CD14-positive monocyte (primary cell): ENCODE measurements at regions not wholly inside any gene's neighbourhood (a gene's known extent, or its start where the extent isn't known, plus 50 kb on each side); places are given as distances from the start of the nearest gene placed in this dataset.
A peak's percentile ranks its signal among the peaks of the same experiment; 100 is the strongest.

Source experiments
- DNase-seq, 3 donors: peaks; one replicate each; pipeline ENCODE4 v3.0.0-alpha.2; 2011 to 2022
- H2AFZ ChIP-seq: 2 replicates; pipeline ENCODE4 v1.6.0; 2012; ENCODE audit warnings: mild to moderate bottlenecking, low read depth, low read length, inconsistent platforms; ENCODE audit not compliant: insufficient read depth, poor library complexity, severe bottlenecking
- H3K27ac ChIP-seq, 2 donors: 1 replicate in 1 of 2; 2 replicates in 1 of 2; pipeline ENCODE4 v1.5.1; 2012 to 2013; ENCODE audit warnings: low read length in 2 of 2, control low read depth in 1 of 2, inconsistent platforms in 1 of 2, low read depth in 1 of 2, mild to moderate bottlenecking in 1 of 2
- H3K27me3 ChIP-seq, 2 donors: one replicate each; pipeline versions ENCODE4 v1.6.0 to v1.6.1; 2011 to 2013; ENCODE audit warnings: low read length in 2 of 2; ENCODE audit not compliant: control insufficient read depth in 2 of 2, insufficient read depth in 2 of 2
- H3K36me3 ChIP-seq, 2 donors: replicated peaks in 1 of 2; 1 replicate in 1 of 2; 2 replicates in 1 of 2; pipeline versions ENCODE4 v1.5.1 to v1.6.1; 2012 to 2013; ENCODE audit warnings: low read length in 2 of 2, control low read depth in 1 of 2, inconsistent platforms in 1 of 2, mild to moderate bottlenecking in 1 of 2; ENCODE audit not compliant: insufficient read depth in 2 of 2, control insufficient read depth in 1 of 2
- H3K4me1 ChIP-seq, 2 donors: 1 replicate in 1 of 2; 2 replicates in 1 of 2; pipeline versions ENCODE4 v1.5.1 to v1.6.1; 2012 to 2013; ENCODE audit warnings: low read length in 2 of 2, control low read depth in 1 of 2, inconsistent platforms in 1 of 2, mild to moderate bottlenecking in 1 of 2, moderate library complexity in 1 of 2; ENCODE audit not compliant: insufficient read depth in 2 of 2, control insufficient read depth in 1 of 2
- H3K4me2 ChIP-seq: replicated peaks from 2 replicates; pipeline ENCODE3; 2012; ENCODE audit warnings: low read length, moderate library complexity, mild to moderate bottlenecking; ENCODE audit not compliant: poor library complexity, severe bottlenecking; ENCODE audit errors: extremely low read depth
- H3K4me3 ChIP-seq, 3 experiments: fragments of 200-600 bp in 1 of 3; sonication (generic) in 1 of 3; replicated peaks in 1 of 3; 1 replicate in 2 of 3; 2 replicates in 1 of 3; pipeline ENCODE4 v1.5.1; 2011 to 2013; ENCODE audit warnings: low read length in 3 of 3, mild to moderate bottlenecking in 3 of 3, control low read depth in 2 of 3, low read depth in 2 of 3, inconsistent platforms in 1 of 3, moderate library complexity in 1 of 3
- H3K79me2 ChIP-seq: 2 replicates; pipeline ENCODE4 v1.6.0; 2012; ENCODE audit warnings: mild to moderate bottlenecking, control low read depth, inconsistent platforms, low read length, moderate library complexity; ENCODE audit not compliant: insufficient read depth
- H3K9ac ChIP-seq: 2 replicates; pipeline ENCODE4 v1.6.0; 2017; ENCODE audit warnings: low read length, mild to moderate bottlenecking; ENCODE audit not compliant: insufficient read depth, poor library complexity, severe bottlenecking
- H3K9me3 ChIP-seq, 2 donors: replicated peaks in 1 of 2; 1 replicate in 1 of 2; 2 replicates in 1 of 2; pipeline versions ENCODE4 v1.5.1 to v1.6.1; 2012 to 2013; ENCODE audit warnings: low read length in 2 of 2, control low read depth in 1 of 2; ENCODE audit not compliant: control insufficient read depth in 1 of 2, insufficient read depth in 1 of 2
- H4K20me1 ChIP-seq: 2 replicates; pipeline ENCODE4 v1.6.0; 2012; ENCODE audit warnings: mild to moderate bottlenecking, low read length, control low read depth, moderate library complexity; ENCODE audit not compliant: insufficient read depth
- H3K27ac Mint-ChIP-seq, 7 donors: one replicate each; pipeline ENCODE4 v1.8.0; 2020; ENCODE audit warnings: mild to moderate bottlenecking in 7 of 7, mixed read lengths in 7 of 7, moderate library complexity in 6 of 7, inconsistent platforms in 2 of 7
- H3K27me3 Mint-ChIP-seq, 3 donors: one replicate each; pipeline ENCODE4 v1.8.0; 2021 to 2022; ENCODE audit warnings: low read depth in 3 of 3, mild to moderate bottlenecking in 3 of 3, mixed read lengths in 3 of 3, moderate library complexity in 3 of 3, inconsistent platforms in 1 of 3
- H3K36me3 Mint-ChIP-seq, 2 donors: one replicate each; pipeline ENCODE4 v1.8.0; 2020; ENCODE audit warnings: mixed read lengths in 2 of 2, inconsistent platforms in 1 of 2, mild to moderate bottlenecking in 1 of 2
- H3K4me1 Mint-ChIP-seq: one replicate; pipeline ENCODE4 v1.8.0; 2020; ENCODE audit warnings: mild to moderate bottlenecking, mixed read lengths
- H3K4me3 Mint-ChIP-seq, 2 donors: one replicate each; pipeline ENCODE4 v1.8.0; 2020; ENCODE audit warnings: mild to moderate bottlenecking in 2 of 2, mixed read lengths in 2 of 2, moderate library complexity in 1 of 2
- H3K9me3 Mint-ChIP-seq, 7 donors: one replicate each; pipeline ENCODE4 v1.8.0; 2020 to 2022; ENCODE audit warnings: mixed read lengths in 7 of 7, mild to moderate bottlenecking in 6 of 7, moderate library complexity in 6 of 7, inconsistent platforms in 2 of 7
- WGBS: methylation state at CpG from one replicate; pipeline ENCODE4 v1.1.5; 2013; ENCODE audit warnings: missing lambda C conversion rate; ENCODE audit not compliant: insufficient coverage; 5-methylcytosine and 5-hydroxymethylcytosine counted together
- intact Hi-C, 2 donors: fragments of 100-400 bp; cut with micrococcal nuclease; formaldehyde crosslinking; loops; one replicate each; pipeline versions ENCODE4 v1.15.0 to v1.15.1; 2023
- TF ChIP-seq, protein P1 (sequence below): fragments of 200-600 bp; IDR thresholded peaks from one replicate; pipeline ENCODE4 v1.8.0; 2022; ENCODE audit warnings: antibody characterized with exemption, mild to moderate bottlenecking

DNA sequence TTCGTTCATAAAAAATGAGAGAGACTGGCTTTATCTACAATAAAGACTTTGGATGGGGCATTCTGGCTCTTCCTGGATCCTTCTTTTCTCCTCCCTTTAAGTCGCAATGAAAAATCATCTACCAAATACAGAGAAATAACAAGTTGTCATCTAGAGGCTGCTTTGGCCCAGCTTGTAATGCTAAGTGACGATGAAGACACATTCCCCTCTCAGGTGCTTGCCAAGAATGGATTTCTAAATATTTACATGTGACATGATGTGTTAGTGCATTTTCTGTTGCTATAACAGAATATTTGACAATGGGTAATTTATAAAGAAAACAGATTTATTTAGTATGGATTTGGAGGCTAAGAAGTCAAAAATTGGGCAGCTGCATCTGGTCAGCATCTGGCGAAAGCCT lies 308.6 kb upstream of the NPVF start:
- Mint-ChIP-seq H3K27ac (no peak overlapping the region), H3K9me3 (peaks cover 0 to 3% (median 0%) of the 10 kb centered on the region in 7 donors)

DNA sequence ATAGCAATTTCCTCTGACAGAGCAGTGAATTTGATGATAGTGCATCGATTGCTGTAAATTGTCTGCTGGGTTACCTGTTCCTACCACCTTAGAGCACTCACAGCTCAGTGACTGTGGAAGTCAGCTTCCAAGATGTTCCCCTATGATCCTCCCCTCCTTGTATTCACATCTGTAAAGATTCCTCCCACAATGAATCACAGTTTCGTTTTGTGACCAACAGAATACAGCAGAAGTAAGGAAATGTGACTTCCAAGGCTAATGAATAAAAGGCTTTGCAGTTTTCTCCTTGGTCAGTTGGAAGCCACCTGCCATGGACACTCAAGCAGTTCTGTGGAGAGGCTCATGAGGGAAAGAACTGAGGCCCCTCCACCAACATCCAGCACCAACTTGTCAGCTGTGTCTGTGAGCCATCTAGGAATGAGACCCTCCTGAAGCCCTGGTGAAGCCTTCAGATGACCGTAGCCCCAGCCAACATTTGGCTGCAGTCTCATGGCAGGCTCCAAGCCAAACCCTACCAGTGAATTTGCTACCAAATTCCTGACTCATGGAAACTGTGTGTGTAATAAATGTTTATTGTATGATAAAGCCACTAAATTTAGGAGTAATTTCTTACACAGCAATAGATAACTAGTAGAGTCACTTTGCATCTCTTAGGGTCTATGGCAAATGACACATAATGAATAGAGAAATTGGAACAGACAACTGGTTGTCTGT lies 309.5 kb upstream of the NPVF start:
- H3K4me3 ChIP-seq = no peak overlapping the region
- no peaks in the 10 kb centered on the region for H3K4me1 ChIP-seq
- H4K20me1 ChIP-seq = no peaks in the 10 kb centered on the region
- H3K79me2 ChIP-seq = no peaks in the 10 kb centered on the region
- peak overlapping the region in 1 of 7 donors; percentile 65 for H3K27ac Mint-ChIP-seq
- H3K4me3 Mint-ChIP-seq = no peak overlapping the region
- no peak overlapping the region for H2AFZ ChIP-seq
- H3K36me3 ChIP-seq = no peaks in the 10 kb centered on the region
- no peak overlapping the region for H3K9ac ChIP-seq
- H3K9me3 Mint-ChIP-seq = peaks cover 0 to 3% (median 0%) of the 10 kb centered on the region in 7 donors
- H3K36me3 Mint-ChIP-seq = no peaks in the 10 kb centered on the region
- no peak overlapping the region for H3K27ac ChIP-seq
- intact Hi-C loops = no loop called here
- H3K4me1 Mint-ChIP-seq = no peaks in the 10 kb centered on the region
- no peak overlapping the region for H3K4me2 ChIP-seq
- no peak for DNase-seq
- peaks cover 0 to 2% of the 10 kb centered on the region in 2 donors for H3K27me3 ChIP-seq
- no CpG with 5 or more reads among the region's 3 CpGs for WGBS
- H3K27me3 Mint-ChIP-seq = peaks cover 1 to 11% (median 6%) of the 10 kb centered on the region in 3 donors
- TF ChIP-seq, protein P1, sequence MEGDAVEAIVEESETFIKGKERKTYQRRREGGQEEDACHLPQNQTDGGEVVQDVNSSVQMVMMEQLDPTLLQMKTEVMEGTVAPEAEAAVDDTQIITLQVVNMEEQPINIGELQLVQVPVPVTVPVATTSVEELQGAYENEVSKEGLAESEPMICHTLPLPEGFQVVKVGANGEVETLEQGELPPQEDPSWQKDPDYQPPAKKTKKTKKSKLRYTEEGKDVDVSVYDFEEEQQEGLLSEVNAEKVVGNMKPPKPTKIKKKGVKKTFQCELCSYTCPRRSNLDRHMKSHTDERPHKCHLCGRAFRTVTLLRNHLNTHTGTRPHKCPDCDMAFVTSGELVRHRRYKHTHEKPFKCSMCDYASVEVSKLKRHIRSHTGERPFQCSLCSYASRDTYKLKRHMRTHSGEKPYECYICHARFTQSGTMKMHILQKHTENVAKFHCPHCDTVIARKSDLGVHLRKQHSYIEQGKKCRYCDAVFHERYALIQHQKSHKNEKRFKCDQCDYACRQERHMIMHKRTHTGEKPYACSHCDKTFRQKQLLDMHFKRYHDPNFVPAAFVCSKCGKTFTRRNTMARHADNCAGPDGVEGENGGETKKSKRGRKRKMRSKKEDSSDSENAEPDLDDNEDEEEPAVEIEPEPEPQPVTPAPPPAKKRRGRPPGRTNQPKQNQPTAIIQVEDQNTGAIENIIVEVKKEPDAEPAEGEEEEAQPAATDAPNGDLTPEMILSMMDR = no peak
- no peaks in the 10 kb centered on the region for H3K9me3 ChIP-seq

More for the DNA sequence above, 308.6 kb upstream of the NPVF start:
- Histone ChIP-seq H3K4me1 (no peaks in the 10 kb centered on the region), H3K27ac (no peak overlapping the region), H3K36me3 (no peaks in the 10 kb centered on the region), H2AFZ (no peak overlapping the region), H3K27me3 (peaks cover 0 to 2% of the 10 kb centered on the region in 2 donors), H3K79me2 (no peaks in the 10 kb centered on the region), H4K20me1 (no peaks in the 10 kb centered on the region), H3K4me3 (no peak overlapping the region), H3K4me2 (no peak overlapping the region), H3K9me3 (no peaks in the 10 kb centered on the region), H3K9ac (no peak overlapping the region)
- no peak for DNase-seq
- TF ChIP-seq, protein P1 = no peak
- Mint-ChIP-seq H3K27me3 (peaks cover 0 to 7% (median 2%) of the 10 kb centered on the region in 3 donors), H3K4me1 (no peaks in the 10 kb centered on the region), H3K36me3 (no peaks in the 10 kb centered on the region), H3K4me3 (no peak overlapping the region)
- WGBS = 100% methylated on average over 1 of the region's 4 CpGs
- intact Hi-C loops = no loop called here
